Coronary artery (tissue), 2 donors: ENCODE measurements at regions not wholly inside any gene's neighbourhood (a gene's known extent, or its start where the extent isn't known, plus 50 kb on each side); places are given as distances from the start of the nearest gene placed in this dataset.

Source experiments
- DNase-seq: peaks from one replicate; pipeline ENCODE4 v3.0.0-alpha.2; 2017; ENCODE audit warnings: low spot score
- H3K27ac ChIP-seq, 2 donors: fragments of 200-600 bp; sonication (generic); one replicate each; pipeline ENCODE4 v1.5.1; 2016 to 2019
- H3K4me3 ChIP-seq: fragments of 200-600 bp; sonication (generic); 2 replicates; pipeline ENCODE4 v1.5.1; 2016; ENCODE audit warnings: mild to moderate bottlenecking, moderate library complexity
- TF ChIP-seq, protein P1 (sequence below): fragments of 200-600 bp; sonication (generic); IDR thresholded peaks from one replicate; pipeline ENCODE4 v1.5.1; 2019; ENCODE audit warnings: antibody characterized with exemption

DNA sequence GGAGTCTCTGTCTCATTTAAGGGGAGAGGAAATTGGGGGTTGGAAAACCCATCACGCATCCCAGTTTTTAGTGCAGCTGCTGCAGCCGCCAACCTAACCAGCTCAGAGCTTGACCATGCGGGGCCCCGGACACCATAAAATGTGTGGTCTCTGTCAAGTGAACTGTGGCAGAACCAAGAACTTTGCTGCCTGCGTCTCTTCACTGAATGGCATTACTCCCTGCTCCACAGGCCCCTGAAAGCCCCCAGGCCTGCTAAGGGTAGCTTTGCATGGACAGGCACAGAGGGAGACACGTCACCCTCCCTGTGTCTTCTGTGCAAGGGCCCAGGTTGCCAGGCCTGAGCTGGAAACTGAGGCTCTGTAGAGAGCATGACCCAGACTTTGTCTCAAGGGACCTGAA is 144.6 kb upstream of the GPR26 start:
- Histone ChIP-seq H3K4me3 (no peak overlapping the region), H3K27ac (no peak overlapping the region)
- DNase-seq = peak; percentile 29
- TF ChIP-seq, protein P1, sequence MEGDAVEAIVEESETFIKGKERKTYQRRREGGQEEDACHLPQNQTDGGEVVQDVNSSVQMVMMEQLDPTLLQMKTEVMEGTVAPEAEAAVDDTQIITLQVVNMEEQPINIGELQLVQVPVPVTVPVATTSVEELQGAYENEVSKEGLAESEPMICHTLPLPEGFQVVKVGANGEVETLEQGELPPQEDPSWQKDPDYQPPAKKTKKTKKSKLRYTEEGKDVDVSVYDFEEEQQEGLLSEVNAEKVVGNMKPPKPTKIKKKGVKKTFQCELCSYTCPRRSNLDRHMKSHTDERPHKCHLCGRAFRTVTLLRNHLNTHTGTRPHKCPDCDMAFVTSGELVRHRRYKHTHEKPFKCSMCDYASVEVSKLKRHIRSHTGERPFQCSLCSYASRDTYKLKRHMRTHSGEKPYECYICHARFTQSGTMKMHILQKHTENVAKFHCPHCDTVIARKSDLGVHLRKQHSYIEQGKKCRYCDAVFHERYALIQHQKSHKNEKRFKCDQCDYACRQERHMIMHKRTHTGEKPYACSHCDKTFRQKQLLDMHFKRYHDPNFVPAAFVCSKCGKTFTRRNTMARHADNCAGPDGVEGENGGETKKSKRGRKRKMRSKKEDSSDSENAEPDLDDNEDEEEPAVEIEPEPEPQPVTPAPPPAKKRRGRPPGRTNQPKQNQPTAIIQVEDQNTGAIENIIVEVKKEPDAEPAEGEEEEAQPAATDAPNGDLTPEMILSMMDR = no peak

DNA sequence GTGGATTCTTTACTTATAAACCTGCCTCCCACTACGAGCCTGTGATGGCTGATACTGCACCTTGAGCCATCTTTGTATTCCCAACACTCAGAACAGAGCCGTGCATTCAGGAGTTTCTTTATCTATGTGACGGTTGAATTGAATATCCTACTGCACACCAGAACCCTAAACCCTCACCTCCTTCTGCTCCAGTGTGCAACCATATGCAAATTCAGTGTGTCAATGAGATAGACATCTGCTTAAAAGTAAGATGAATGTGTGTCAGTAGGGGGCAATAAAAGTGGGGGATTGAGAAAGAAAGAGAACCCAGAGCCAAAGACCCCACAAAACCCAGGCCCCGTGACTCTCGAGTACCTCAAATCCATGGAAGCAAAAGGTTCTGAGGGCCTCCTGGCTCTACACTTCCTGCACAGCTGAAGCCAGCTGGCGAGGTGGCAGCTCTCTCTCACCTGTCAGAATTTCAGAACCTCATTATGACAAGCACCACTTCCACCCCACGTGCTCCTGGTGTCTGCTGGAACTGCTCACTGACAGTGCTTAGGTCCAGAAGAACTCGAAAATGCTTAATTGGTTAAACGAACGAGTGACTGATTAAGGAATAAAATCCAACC is 143.3 kb upstream of the GPR26 start:
- Histone ChIP-seq H3K4me3 (no peak overlapping the region), H3K27ac (no peak overlapping the region)
- peak; percentile 62 for DNase-seq
- TF ChIP-seq, protein P1 = no peak

DNA sequence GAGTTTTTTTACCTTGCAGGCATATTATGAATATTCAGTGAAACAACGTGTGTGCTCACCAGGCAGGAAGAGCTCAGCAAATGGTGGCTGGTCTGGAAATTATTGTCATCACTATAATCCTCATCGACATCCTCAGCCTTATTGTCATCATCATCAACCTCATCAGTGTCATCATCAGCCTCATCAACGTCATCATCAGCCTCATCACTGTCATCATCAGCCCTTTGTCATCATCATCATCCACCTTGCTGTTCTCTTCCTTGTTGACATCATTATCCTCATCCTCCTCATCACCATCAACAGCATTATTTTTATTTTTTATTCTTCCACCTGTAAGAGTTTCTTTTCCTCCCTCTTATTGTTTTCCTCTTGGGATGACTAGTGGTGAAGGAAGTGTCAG is 142.3 kb upstream of the GPR26 start:
- TF ChIP-seq, protein P1 = no peak
- DNase-seq = no peak
- Histone ChIP-seq H3K4me3 (no peak overlapping the region), H3K27ac (no peak overlapping the region)

DNA sequence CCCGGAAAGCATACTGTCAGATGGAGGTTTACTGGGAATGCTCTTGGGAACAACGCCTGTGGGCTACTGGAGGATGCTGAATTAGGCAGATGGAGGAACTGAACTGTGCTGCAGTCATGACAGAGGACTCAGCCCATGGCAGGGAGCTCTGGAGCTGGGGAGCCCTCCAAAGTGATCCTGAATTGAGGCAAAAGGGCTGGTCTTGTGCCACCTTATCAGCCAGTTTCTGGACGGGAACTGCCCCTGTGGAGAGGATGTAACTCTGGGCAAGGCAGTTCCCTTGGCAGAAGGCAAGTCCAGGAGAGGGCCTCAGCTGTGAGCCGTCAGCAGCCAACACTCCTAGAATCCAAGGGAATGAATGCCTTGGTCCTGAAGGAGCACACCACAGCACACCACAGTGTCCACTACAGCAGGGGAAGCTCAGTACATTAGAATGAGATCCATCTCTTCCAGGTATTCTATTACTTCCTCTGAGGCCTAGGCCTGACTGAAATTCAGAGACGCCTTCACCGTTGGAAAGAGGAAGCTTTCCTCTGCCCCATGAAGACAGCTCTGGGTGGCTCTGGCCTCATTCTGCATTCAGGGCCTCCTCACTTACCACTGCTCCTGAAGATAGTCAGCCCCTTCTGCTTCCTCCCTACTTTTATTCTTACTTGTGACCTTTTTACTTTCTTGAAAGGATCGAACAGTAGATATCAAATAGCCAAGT is 139.6 kb upstream of the GPR26 start:
- peak; percentile 68 for DNase-seq
- TF ChIP-seq, protein P1 = no peak
- H3K27ac ChIP-seq = no peak overlapping the region
- H3K4me3 ChIP-seq = no peak overlapping the region

DNA sequence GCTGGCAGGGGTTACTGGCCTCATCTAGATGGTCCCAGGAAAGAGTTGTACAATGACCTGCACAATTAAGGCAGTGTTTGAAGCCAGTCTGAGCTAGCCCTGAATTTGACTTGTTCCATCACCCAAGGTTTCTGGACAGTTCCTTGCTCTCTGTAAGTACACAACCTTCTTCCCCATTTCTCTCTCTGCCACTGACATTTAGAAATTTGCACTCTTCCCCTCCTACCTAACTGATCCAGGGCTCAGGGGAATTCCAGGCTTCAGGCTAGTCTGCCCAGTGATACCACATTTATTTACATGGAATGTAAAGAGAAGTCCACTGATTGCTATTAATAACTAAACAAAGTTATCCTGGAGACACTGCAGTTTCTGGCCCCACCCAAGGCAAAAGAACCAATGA is 139.0 kb upstream of the GPR26 start:
- Histone ChIP-seq H3K27ac (no peak overlapping the region), H3K4me3 (no peak overlapping the region)
- TF ChIP-seq, protein P1 = no peak
- peak; percentile 5 for DNase-seq

DNA sequence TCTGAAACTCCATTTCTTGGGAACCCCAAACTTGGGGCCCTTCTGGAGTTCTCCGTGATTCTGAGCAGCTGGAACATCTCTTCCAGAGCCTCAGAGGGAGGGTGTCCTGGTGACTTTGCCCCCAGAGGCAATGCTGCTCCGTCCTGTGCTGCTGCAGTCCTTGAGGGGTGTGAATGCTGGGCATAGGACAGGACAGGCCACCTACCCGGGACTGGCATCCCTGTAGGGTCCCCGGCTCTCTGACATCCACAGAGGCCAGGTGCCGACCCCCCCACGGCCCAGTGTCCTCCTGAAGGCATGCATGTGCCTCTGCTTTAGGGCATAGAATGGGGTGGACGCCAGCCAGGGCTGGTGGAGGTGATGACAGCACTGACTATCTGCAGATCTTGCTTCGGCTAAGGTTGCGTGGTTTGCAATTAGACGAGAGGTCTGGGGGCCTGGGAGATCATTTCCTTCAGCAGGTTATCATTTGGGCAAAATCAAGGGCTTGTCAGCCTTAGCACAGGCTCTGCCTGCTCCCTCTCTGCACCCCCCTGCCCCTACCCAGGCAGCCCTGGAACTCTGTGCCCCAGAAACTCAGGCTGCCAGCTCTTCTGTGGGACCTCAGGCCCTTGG is 136.9 kb upstream of the GPR26 start:
- DNase-seq = peak; percentile 64
- no peak overlapping the region for H3K4me3 ChIP-seq
- TF ChIP-seq, protein P1 = no peak
- H3K27ac ChIP-seq = no peak overlapping the region
